ENCODE measurements at regions not wholly inside any gene's neighbourhood (a gene's known extent, or its start where the extent isn't known, plus 50 kb on each side); places are given as distances from the start of the nearest gene placed in this dataset.

DNA sequence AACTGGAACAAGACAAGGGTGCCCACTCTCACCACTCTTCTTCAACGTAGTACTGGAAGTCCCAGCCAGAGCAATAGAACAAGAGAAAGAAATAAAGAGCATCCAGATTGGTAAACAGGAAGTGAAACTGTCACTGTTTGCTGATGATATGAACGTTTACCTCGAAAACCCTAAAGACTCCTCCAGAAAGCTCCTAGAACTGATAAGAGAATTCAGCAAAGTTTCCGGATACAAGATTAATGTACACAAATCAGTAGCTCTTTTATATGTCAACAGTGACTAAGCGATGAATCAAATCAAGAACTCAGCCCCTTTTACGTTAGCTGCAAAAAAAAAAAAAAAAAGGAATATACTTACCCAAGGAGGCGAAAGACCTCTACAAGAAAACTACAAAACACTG lies 306.6 kb downstream of the PLK2 start:
- intact Hi-C loops (cut with micrococcal nuclease) = no loop called here
- TF ChIP-seq, protein P1, sequence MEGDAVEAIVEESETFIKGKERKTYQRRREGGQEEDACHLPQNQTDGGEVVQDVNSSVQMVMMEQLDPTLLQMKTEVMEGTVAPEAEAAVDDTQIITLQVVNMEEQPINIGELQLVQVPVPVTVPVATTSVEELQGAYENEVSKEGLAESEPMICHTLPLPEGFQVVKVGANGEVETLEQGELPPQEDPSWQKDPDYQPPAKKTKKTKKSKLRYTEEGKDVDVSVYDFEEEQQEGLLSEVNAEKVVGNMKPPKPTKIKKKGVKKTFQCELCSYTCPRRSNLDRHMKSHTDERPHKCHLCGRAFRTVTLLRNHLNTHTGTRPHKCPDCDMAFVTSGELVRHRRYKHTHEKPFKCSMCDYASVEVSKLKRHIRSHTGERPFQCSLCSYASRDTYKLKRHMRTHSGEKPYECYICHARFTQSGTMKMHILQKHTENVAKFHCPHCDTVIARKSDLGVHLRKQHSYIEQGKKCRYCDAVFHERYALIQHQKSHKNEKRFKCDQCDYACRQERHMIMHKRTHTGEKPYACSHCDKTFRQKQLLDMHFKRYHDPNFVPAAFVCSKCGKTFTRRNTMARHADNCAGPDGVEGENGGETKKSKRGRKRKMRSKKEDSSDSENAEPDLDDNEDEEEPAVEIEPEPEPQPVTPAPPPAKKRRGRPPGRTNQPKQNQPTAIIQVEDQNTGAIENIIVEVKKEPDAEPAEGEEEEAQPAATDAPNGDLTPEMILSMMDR (IDR thresholded peaks at IDR 0.05) = no peak
- no peak for TF ChIP-seq EZH2 (IDR thresholded peaks at IDR 0.05; ENCODE audit: borderline replicate concordance, insufficient read depth, low read depth, low read length, poor library complexity, severe bottlenecking)
- Histone ChIP-seq H3K4me1 (ENCODE audit: control insufficient read depth in 2 of 2, insufficient read depth in 2 of 2, low read length in 2 of 2) (no peaks in the 10 kb centered on the region), H3K9me3 (ENCODE audit: control extremely low read depth in 1 of 3, control insufficient read depth in 2 of 3, insufficient read depth in 1 of 3, low read length in 2 of 3) (peaks cover 0 to 3% (median 0%) of the 10 kb centered on the region in 3 donors), H3K4me3 (ENCODE audit: control extremely low read depth in 1 of 5, extremely low read depth in 1 of 5, insufficient read depth in 1 of 5, low read depth in 2 of 5, low read length in 4 of 5) (no peak overlapping the region), H3K9ac (ENCODE audit: low read length) (no peak overlapping the region), H4K20me1 (ENCODE audit: control insufficient read depth, insufficient read depth, low read length, poor library complexity, severe bottlenecking) (no peaks in the 10 kb centered on the region), H3K27ac (ENCODE audit: low read length in 2 of 2) (no peak overlapping the region), H3K36me3 (replicated peaks in 1 of 2; ENCODE audit: control extremely low read depth in 1 of 2, control insufficient read depth in 1 of 2, extremely low read depth in 1 of 2, insufficient read depth in 2 of 2, low read length in 1 of 2) (no peaks in the 10 kb centered on the region), H3K4me2 (replicated peaks; ENCODE audit: low read depth, low read length, poor library complexity, severe bottlenecking) (no peak overlapping the region), H2AFZ (ENCODE audit: insufficient read depth, low read depth, low read length, poor library complexity, severe bottlenecking) (no peak overlapping the region), H3K27me3 (replicated peaks in 1 of 4; ENCODE audit: control extremely low read depth in 1 of 4, control insufficient read depth in 3 of 4, insufficient read depth in 4 of 4, low read length in 3 of 4) (no peaks in the 10 kb centered on the region), H3K79me2 (ENCODE audit: control insufficient read depth, insufficient read depth, low read length) (no peaks in the 10 kb centered on the region)
- Mint-ChIP-seq H3K4me1 (peaks cover 10% of the 10 kb centered on the region), H3K4me3 (no peak overlapping the region), H3K27me3 (no peaks in the 10 kb centered on the region), H3K9me3 (ENCODE audit: insufficient read depth) (peaks cover 2% of the 10 kb centered on the region), H3K27ac (no peak overlapping the region)
- 87% methylated on average over 3 of the region's 7 CpGs for WGBS (ENCODE audit: insufficient coverage)
- POLR2A ChIA-PET = no interaction called here
- CTCF ChIA-PET = interaction anchor here (0.7 kb wide), 1 partner anchor 27 kb away, joined by 3 read pairs; no protein-coding TSS in a partner anchor
- DNase-seq (no peak), ATAC-seq (ENCODE audit: low read depth) (no peak)

DNA sequence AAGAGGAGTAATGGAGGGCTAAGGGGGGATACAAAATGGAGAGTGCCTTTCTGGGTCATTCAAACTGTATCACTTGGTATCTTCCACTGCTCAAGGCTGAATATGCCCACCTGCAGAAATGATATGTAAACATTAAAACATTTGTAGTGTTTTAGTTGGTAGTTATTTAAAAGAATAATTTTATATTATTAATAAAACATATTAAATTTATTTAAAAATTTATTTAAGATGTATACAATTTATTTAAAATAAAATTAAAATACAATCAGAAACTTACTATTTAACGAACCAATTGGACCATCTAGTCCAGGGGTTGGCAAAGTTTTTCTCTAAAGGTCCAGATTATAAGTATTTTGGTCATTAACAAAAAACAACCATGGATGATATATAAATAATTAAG lies 308.5 kb downstream of the PLK2 start:
- TF ChIP-seq, protein P1 (IDR thresholded peaks at IDR 0.05) = no peak
- no peak for TF ChIP-seq EZH2 (IDR thresholded peaks at IDR 0.05; ENCODE audit: borderline replicate concordance, insufficient read depth, low read depth, low read length, poor library complexity, severe bottlenecking)
- H3K4me3 Mint-ChIP-seq = no peak overlapping the region
- no peak for DNase-seq
- ATAC-seq (ENCODE audit: low read depth) = no peak
- Histone ChIP-seq H3K27me3 (replicated peaks in 1 of 4; ENCODE audit: control extremely low read depth in 1 of 4, control insufficient read depth in 3 of 4, insufficient read depth in 4 of 4, low read length in 3 of 4) (no peaks in the 10 kb centered on the region), H3K9me3 (ENCODE audit: control extremely low read depth in 1 of 3, control insufficient read depth in 2 of 3, insufficient read depth in 1 of 3, low read length in 2 of 3) (peaks cover 0 to 3% (median 0%) of the 10 kb centered on the region in 3 donors), H3K36me3 (replicated peaks in 1 of 2; ENCODE audit: control extremely low read depth in 1 of 2, control insufficient read depth in 1 of 2, extremely low read depth in 1 of 2, insufficient read depth in 2 of 2, low read length in 1 of 2) (no peaks in the 10 kb centered on the region), H3K4me2 (replicated peaks; ENCODE audit: low read depth, low read length, poor library complexity, severe bottlenecking) (no peak overlapping the region), H3K9ac (ENCODE audit: low read length) (no peak overlapping the region), H3K4me1 (ENCODE audit: control insufficient read depth in 2 of 2, insufficient read depth in 2 of 2, low read length in 2 of 2) (no peaks in the 10 kb centered on the region), H3K4me3 (ENCODE audit: control extremely low read depth in 1 of 5, extremely low read depth in 1 of 5, insufficient read depth in 1 of 5, low read depth in 2 of 5, low read length in 4 of 5) (no peak overlapping the region), H3K79me2 (ENCODE audit: control insufficient read depth, insufficient read depth, low read length) (no peaks in the 10 kb centered on the region), H4K20me1 (ENCODE audit: control insufficient read depth, insufficient read depth, low read length, poor library complexity, severe bottlenecking) (no peaks in the 10 kb centered on the region), H3K27ac (ENCODE audit: low read length in 2 of 2) (no peak overlapping the region), H2AFZ (ENCODE audit: insufficient read depth, low read depth, low read length, poor library complexity, severe bottlenecking) (no peak overlapping the region)
- no peak overlapping the region for H3K27ac Mint-ChIP-seq
- ChIA-PET CTCF (no interaction called here), POLR2A (no interaction called here)
- H3K4me1 Mint-ChIP-seq = no peaks in the 10 kb centered on the region
- H3K9me3 Mint-ChIP-seq (ENCODE audit: insufficient read depth) = peaks cover 2% of the 10 kb centered on the region
- no CpG with 5 or more reads among the region's 1 CpG for WGBS (ENCODE audit: insufficient coverage)
- intact Hi-C loops (cut with micrococcal nuclease) = no loop called here
- no peaks in the 10 kb centered on the region for H3K27me3 Mint-ChIP-seq
